ENCODE measurements at regions not wholly inside any gene's neighbourhood (a gene's known extent, or its start where the extent isn't known, plus 50 kb on each side); places are given as distances from the start of the nearest gene placed in this dataset.

- Histone ChIP-seq H3K4me3 (ENCODE audit: low read depth, low read length, poor library complexity, severe bottlenecking) (no peak overlapping the region), H2AFZ (ENCODE audit: low read length) (no peak overlapping the region), H3K4me2 (ENCODE audit: low read length) (no peak overlapping the region), H3K36me3 (ENCODE audit: insufficient read depth, low read length) (no peaks in the 10 kb centered on the region), H3K9me2 (ENCODE audit: insufficient read depth, low read length) (no peaks in the 10 kb centered on the region), H3K4me1 (ENCODE audit: insufficient read depth, low read length, poor library complexity, severe bottlenecking) (no peaks in the 10 kb centered on the region), H4K20me1 (ENCODE audit: insufficient read depth, low read length) (no peaks in the 10 kb centered on the region), H3K27ac (ENCODE audit: low read depth, low read length, poor library complexity, severe bottlenecking) (no peak overlapping the region), H3K9me3 (ENCODE audit: low read length) (no peaks in the 10 kb centered on the region), H3K79me2 (ENCODE audit: insufficient read depth, low read depth, low read length) (no peaks in the 10 kb centered on the region)
- intact Hi-C loops (cut with micrococcal nuclease; ENCODE audit: unreplicated experiment): no loop called here
- DNase-seq (ENCODE audit: low spot score): no peak
- ChIA-PET POLR2A (interaction anchor here (0.6 to 0.8 kb wide), 2 partner anchors 25 to 723 kb away, joined by 3 read pairs; no protein-coding TSS in a partner anchor), CTCF (ENCODE audit: unreplicated experiment) (no interaction called here)
- no TSS peak for BruUV-seq (replicated peaks)
- TF ChIP-seq EZH2phosphoT487 (IDR thresholded peaks at IDR 0.05; ENCODE audit: borderline replicate concordance, low read depth, low read length) (no peak), CTCF (conservative IDR thresholded peaks at IDR 0.05; ENCODE audit: low read length) (no peak)
Observed at GRCh38 chr16:74188856-74189255, 107.8 kb upstream of the PSMD7 start.

DNA sequence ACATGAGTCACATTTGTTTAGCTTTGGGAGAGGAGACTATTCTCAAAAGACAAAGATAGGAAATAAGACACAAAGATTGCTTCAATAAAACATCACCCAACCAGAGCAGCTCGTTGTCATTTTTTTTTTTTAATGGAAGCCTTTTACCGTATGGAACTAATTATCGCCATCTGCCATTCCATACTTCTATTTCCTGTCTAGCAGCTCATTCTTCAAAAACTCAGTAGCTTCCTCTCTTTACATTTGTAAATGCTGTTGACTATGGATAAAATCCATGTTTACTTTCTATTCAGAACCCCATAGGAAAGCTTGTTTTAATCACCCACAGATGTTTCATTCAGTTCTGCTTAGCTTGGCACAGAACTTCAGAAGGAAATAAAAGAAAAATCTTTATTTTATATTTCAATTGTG lies 110.0 kb upstream of the PSMD7 start:
- no peak overlapping the region for H2AFZ ChIP-seq (ENCODE audit: low read length)
- no peaks in the 10 kb centered on the region for H3K79me2 ChIP-seq (ENCODE audit: insufficient read depth, low read depth, low read length)
- TF ChIP-seq CTCF (conservative IDR thresholded peaks at IDR 0.05; ENCODE audit: low read length) (no peak), EZH2phosphoT487 (IDR thresholded peaks at IDR 0.05; ENCODE audit: borderline replicate concordance, low read depth, low read length) (no peak)
- no peak overlapping the region for H3K4me2 ChIP-seq (ENCODE audit: low read length)
- no TSS peak for BruUV-seq (replicated peaks)
- H3K4me1 ChIP-seq (ENCODE audit: insufficient read depth, low read length, poor library complexity, severe bottlenecking): no peaks in the 10 kb centered on the region
- no peaks in the 10 kb centered on the region for H4K20me1 ChIP-seq (ENCODE audit: insufficient read depth, low read length)
- H3K9me3 ChIP-seq (ENCODE audit: low read length): no peaks in the 10 kb centered on the region
- ChIA-PET POLR2A (no interaction called here), CTCF (ENCODE audit: unreplicated experiment) (no interaction called here)
- intact Hi-C loops (cut with micrococcal nuclease; ENCODE audit: unreplicated experiment): no loop called here
- DNase-seq (ENCODE audit: low spot score): no peak
- no peaks in the 10 kb centered on the region for H3K9me2 ChIP-seq (ENCODE audit: insufficient read depth, low read length)
- no peaks in the 10 kb centered on the region for H3K36me3 ChIP-seq (ENCODE audit: insufficient read depth, low read length)
- no peak overlapping the region for H3K4me3 ChIP-seq (ENCODE audit: low read depth, low read length, poor library complexity, severe bottlenecking)
- no peak overlapping the region for H3K27ac ChIP-seq (ENCODE audit: low read depth, low read length, poor library complexity, severe bottlenecking)

DNA sequence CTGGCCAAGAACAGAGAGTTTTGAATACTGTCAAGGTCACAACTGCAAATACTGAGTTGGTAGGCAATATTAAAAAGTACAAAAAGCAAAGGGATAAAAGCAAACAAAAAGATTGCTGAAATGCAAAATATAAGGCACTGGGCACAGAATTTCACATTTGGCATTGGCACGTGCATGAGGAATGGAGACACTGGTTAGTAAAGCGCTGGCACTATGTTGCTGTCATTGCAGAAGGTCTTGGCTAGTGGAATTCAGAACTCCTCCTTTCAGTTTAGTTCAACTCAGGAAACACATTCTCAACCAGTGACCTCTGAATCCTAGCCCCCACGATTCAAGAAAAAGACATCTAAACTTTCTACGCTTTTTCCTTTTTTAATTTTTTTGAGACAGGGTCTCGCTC lies 111.8 kb upstream of the PSMD7 start:
- Histone ChIP-seq H3K4me3 (ENCODE audit: low read depth, low read length, poor library complexity, severe bottlenecking) (no peak overlapping the region), H3K9me3 (ENCODE audit: low read length) (no peaks in the 10 kb centered on the region), H3K27ac (ENCODE audit: low read depth, low read length, poor library complexity, severe bottlenecking) (no peak overlapping the region), H4K20me1 (ENCODE audit: insufficient read depth, low read length) (no peaks in the 10 kb centered on the region), H2AFZ (ENCODE audit: low read length) (no peak overlapping the region), H3K4me2 (ENCODE audit: low read length) (no peak overlapping the region), H3K36me3 (ENCODE audit: insufficient read depth, low read length) (no peaks in the 10 kb centered on the region), H3K9me2 (ENCODE audit: insufficient read depth, low read length) (no peaks in the 10 kb centered on the region), H3K4me1 (ENCODE audit: insufficient read depth, low read length, poor library complexity, severe bottlenecking) (no peaks in the 10 kb centered on the region), H3K79me2 (ENCODE audit: insufficient read depth, low read depth, low read length) (no peaks in the 10 kb centered on the region)
- no TSS peak for BruUV-seq (replicated peaks)
- ChIA-PET CTCF (ENCODE audit: unreplicated experiment) (no interaction called here), POLR2A (no interaction called here)
- TF ChIP-seq CTCF (conservative IDR thresholded peaks at IDR 0.05; ENCODE audit: low read length) (no peak), EZH2phosphoT487 (IDR thresholded peaks at IDR 0.05; ENCODE audit: borderline replicate concordance, low read depth, low read length) (no peak)
- no peak for DNase-seq (ENCODE audit: low spot score)
- intact Hi-C loops (cut with micrococcal nuclease; ENCODE audit: unreplicated experiment): no loop called here

Measured in OCI-LY7 (cell line).